ENCODE measurements at regions not wholly inside any gene's neighbourhood (a gene's known extent, or its start where the extent isn't known, plus 50 kb on each side); places are given as distances from the start of the nearest gene placed in this dataset.
A peak's percentile ranks its signal among the peaks of the same experiment; 100 is the strongest.

- ATAC-seq: no peak
- H3K36me3 ChIP-seq: no peaks in the 10 kb centered on the region
Observed at GRCh38 chr1:193489191-193489590, 302.8 kb upstream of the B3GALT2 start.

GRCh38 chr1:193487722-193488121 lies 301.3 kb upstream of the B3GALT2 start:
- H3K4me3 ChIP-seq: no peak overlapping the region
- no peaks in the 10 kb centered on the region for H3K27me3 ChIP-seq
- in situ Hi-C loops (cut with MboI; ENCODE audit: low sequenced_read_pairs in 4 of 4): no loop called here
- DNase-seq: no peak
- H3K36me3 ChIP-seq: no peaks in the 10 kb centered on the region
- no peak overlapping the region for H3K27ac ChIP-seq
- H3K9me3 ChIP-seq: no peaks in the 10 kb centered on the region
- intact Hi-C loops (cut with DNase I; ENCODE audit: low total_unique reads): no loop called here
- no peaks in the 10 kb centered on the region for H3K4me1 ChIP-seq
- ATAC-seq: no peak
- TF ChIP-seq CTCF (IDR thresholded peaks at IDR 0.05 in 4 of 5, conservative IDR thresholded peaks at IDR 0.05 in 1 of 5) (no peak), POLR2A (IDR thresholded peaks at IDR 0.05) (no peak)

More at GRCh38 chr1:193489191-193489590, 302.8 kb upstream of the B3GALT2 start:
- in situ Hi-C loops (cut with MboI; ENCODE audit: low sequenced_read_pairs in 4 of 4): no loop called here
- no peak for DNase-seq
- Histone ChIP-seq H3K9me3 (no peaks in the 10 kb centered on the region), H3K4me1 (no peaks in the 10 kb centered on the region), H3K27ac (no peak overlapping the region), H3K27me3 (no peaks in the 10 kb centered on the region), H3K4me3 (no peak overlapping the region)
- TF ChIP-seq POLR2A (IDR thresholded peaks at IDR 0.05) (no peak), CTCF (IDR thresholded peaks at IDR 0.05 in 4 of 5, conservative IDR thresholded peaks at IDR 0.05 in 1 of 5) (no peak)
- intact Hi-C loops (cut with DNase I; ENCODE audit: low total_unique reads): no loop called here

- H3K4me1 ChIP-seq: no peaks in the 10 kb centered on the region
- H3K36me3 ChIP-seq: no peaks in the 10 kb centered on the region
- in situ Hi-C loops (cut with MboI; ENCODE audit: low sequenced_read_pairs in 4 of 4): no loop called here
- DNase-seq (no peak), ATAC-seq (no peak)
- intact Hi-C loops (cut with DNase I; ENCODE audit: low total_unique reads): no loop called here
- no peak overlapping the region for H3K4me3 ChIP-seq
- no peaks in the 10 kb centered on the region for H3K27me3 ChIP-seq
- no peak for TF ChIP-seq CTCF (IDR thresholded peaks at IDR 0.05 in 4 of 5, conservative IDR thresholded peaks at IDR 0.05 in 1 of 5)
- TF ChIP-seq POLR2A (IDR thresholded peaks at IDR 0.05): no peak
- H3K27ac ChIP-seq: no peak overlapping the region
- no peaks in the 10 kb centered on the region for H3K9me3 ChIP-seq
Observed at GRCh38 chr1:193486671-193487229, 300.3 kb upstream of the B3GALT2 start.

DNA sequence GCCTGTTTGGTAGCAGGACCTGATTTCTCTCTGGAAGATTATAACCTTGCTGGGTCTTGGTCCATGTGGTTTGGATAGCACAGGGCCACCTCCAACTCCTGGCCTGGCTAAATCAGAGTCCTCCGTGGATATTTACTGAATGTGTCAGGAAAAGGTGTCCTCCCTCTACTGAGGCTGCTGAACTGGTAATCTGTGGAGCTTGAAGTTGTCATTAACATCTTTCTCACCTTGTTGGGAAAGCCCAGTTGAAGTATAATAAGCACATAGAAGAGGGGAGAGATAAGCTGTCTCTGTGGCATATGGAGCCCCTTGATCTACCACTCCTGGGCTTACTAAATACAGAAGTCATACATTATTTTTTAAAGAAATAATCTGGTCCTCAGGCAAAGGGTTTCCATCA lies 294.3 kb upstream of the B3GALT2 start:
- H3K4me3 ChIP-seq: no peak overlapping the region
- peaks cover 0 to 2% (median 0%) of the 10 kb centered on the region in 3 donors for H3K27me3 ChIP-seq
- H3K9me3 ChIP-seq: no peaks in the 10 kb centered on the region
- in situ Hi-C loops (cut with MboI; ENCODE audit: low sequenced_read_pairs in 4 of 4) (no loop called here), intact Hi-C loops (cut with DNase I; ENCODE audit: low total_unique reads) (no loop called here)
- no peaks in the 10 kb centered on the region for H3K4me1 ChIP-seq
- no peak overlapping the region for H3K27ac ChIP-seq
- TF ChIP-seq POLR2A (IDR thresholded peaks at IDR 0.05) (no peak), CTCF (IDR thresholded peaks at IDR 0.05 in 4 of 5, conservative IDR thresholded peaks at IDR 0.05 in 1 of 5) (no peak)
- no peaks in the 10 kb centered on the region for H3K36me3 ChIP-seq
- DNase-seq (no peak), ATAC-seq (no peak)

- Histone ChIP-seq H3K4me3 (no peak overlapping the region), H3K27me3 (peaks cover 0 to 2% (median 0%) of the 10 kb centered on the region in 3 donors), H3K36me3 (no peaks in the 10 kb centered on the region), H3K9me3 (no peaks in the 10 kb centered on the region), H3K4me1 (no peaks in the 10 kb centered on the region), H3K27ac (no peak overlapping the region)
- TF ChIP-seq CTCF (IDR thresholded peaks at IDR 0.05 in 4 of 5, conservative IDR thresholded peaks at IDR 0.05 in 1 of 5) (no peak), POLR2A (IDR thresholded peaks at IDR 0.05) (no peak)
- DNase-seq (peak in 1 of 2 donors; percentile 19), ATAC-seq (no peak)
- intact Hi-C loops (cut with DNase I; ENCODE audit: low total_unique reads) (no loop called here), in situ Hi-C loops (cut with MboI; ENCODE audit: low sequenced_read_pairs in 4 of 4) (no loop called here)
Observed at GRCh38 chr1:193479187-193479586, 292.8 kb upstream of the B3GALT2 start.
